NCI-H774 (cell line): ENCODE measurements at regions not wholly inside any gene's neighbourhood (a gene's known extent, or its start where the extent isn't known, plus 50 kb on each side); places are given as distances from the start of the nearest gene placed in this dataset.
"Not testable (repeated sequence)": the region's sequence is repeated elsewhere in the genome, so short reads cannot be mapped to it uniquely, and the experiment has no call there.

Experiments
- DNase-seq: peaks from one replicate; lab custom pipeline; 2025; lab: John Stamatoyannopoulos, UW

DNA sequence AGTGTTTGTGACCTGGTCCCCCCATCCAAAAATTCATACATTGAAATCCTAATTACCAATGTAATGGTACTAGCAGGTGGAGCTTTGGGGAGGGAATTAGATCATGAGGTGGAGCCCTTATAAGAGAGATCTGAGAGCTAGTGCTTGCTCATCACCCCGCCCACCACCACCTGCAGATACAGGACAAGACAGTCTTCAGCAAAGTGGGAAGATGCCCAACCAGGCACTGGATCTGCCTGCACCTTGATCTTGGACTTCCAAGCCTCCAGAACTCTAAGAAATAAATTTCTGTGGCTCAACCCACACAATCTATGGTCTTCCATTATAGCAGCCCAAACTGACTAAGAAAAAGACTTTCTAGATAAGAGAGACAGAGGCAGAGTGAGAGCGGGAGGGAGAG is 343.4 kb downstream of the LRRIQ3 start:
- no peak for DNase-seq

DNA sequence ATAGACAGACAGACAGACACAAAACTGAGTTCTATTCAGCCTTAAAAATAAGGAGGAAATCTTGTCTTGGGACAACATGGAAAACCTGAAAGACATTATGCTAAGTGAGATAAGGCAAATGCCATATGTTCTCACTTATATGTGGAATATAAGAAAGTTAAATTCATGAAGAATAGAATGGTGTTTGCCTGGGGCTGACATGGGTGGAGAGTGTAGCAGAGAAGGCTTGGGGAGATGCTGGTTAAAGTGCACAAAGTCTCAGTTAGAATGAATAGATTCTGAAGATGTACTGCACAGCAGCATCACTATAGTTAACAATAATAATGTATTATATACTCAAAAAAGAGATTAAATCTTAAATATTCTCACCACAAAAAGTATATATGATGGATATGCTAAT is 355.5 kb downstream of the LRRIQ3 start:
- no peak for DNase-seq

DNA sequence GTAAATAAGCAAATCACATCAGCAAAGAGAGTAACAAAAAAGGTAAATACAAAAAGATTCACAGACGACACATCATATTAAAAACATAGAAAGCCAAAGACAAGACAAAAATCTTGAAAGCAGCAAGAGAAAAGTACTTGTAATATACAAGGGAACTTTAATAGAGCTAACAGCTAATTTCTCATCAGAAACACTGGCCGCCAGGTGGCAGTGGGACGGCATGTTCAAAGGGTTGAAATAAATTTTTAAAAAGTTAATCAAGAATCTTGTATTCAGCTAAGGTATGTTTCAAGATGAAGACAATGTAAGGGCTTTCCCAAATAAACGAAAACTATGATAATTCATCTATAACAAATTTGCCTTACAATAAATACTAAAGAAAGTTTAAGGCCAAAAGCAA is 358.1 kb downstream of the LRRIQ3 start:
- no peak for DNase-seq

DNA sequence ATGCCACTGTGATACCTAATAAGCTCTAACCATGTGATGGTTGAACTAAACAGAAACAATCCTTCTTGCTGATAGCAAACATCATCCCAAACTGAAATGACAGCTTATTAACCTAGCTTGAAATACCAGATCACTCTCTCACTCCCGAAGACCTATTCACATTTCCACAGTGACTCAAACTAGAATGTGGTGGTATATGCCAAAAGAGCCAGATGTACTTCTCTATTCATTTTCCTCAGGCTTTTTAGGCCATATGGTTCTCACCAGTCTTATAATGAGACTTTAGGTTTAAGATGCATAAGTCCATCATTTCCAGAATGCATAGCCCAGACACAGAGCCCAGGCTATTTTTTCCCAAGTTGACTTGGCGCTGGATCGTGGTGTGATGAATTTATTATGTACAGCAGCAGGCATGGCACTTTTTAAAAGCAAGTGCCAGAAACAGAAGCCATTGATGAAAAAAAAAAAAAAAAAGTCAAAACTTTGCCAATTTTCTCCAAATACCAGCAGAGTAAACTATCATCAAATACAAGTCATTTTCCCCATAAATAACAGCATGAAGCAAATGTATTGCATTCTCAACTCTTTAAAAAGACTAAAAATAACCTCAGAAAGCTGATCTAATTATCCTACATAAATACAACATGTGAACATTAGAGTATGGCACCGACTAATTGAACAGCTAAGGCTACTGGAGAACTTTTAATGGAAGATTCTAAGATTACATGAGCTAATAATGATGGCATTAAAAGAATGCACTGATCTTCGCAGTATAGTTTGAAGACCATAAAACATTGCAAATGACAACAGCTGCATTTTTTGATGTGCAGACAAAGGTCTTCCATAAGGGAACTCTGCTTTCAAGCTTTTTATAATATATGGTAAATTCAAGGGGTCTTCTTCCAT is 365.4 kb downstream of the LRRIQ3 start:
- DNase-seq, result no peak

DNA sequence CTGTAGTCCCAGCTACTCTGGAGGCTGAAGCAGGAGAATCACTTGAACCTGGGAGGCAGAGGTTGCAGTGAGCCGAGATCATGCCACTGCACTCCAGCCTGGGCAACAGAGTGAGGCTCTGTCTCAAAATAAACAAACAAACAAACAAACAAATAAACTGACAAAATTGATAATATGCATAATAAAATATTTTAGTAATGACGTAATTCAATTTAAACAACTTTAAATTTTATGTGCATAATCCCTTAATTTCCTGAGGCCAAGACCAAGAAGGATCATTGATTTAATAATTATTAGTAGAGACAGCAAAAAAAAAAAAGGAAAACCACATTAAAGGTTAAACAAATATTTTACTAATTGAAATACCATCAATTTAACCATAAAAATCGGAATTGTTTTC is 370.7 kb downstream of the LRRIQ3 start:
- DNase-seq, result not testable (repeated sequence)

DNA sequence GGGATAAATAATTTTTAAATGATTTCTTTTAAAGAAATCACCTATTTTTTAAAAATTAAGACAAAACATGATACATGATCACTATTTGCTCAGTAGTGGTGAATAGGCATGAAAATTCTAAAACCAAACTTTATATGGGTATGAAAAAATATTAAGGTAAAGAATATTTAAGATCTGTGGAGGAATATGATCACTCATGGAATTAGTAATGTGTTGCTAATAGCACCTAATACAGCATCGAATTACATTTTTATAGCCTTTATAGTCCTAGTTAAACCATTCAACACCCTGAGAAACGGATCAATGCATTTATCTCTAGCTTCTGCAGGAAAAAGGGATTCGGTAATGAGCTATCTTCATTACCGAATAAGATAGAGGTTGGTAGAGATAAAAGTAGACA is 373.9 kb downstream of the LRRIQ3 start:
- DNase-seq, result no peak

DNA sequence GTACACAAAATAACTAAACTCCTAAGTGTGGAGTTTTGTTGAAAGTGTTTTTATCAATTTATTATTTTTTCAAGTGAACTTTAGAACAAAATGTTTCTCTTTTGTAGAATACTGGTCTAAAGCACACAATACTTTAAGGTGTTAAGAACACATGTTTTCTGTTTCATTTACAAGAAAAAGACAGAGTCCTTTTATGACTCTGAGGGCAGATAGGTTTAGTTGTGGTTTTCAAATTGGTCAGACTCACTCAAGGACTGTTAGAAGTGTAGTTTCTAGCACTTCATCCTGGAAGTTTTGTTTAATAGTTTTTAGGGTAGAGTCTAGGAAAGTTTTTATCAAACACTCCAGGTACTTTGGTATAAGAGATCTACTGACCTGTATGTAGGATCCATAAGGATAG is 376.5 kb downstream of the LRRIQ3 start:
- DNase-seq, result no peak

DNA sequence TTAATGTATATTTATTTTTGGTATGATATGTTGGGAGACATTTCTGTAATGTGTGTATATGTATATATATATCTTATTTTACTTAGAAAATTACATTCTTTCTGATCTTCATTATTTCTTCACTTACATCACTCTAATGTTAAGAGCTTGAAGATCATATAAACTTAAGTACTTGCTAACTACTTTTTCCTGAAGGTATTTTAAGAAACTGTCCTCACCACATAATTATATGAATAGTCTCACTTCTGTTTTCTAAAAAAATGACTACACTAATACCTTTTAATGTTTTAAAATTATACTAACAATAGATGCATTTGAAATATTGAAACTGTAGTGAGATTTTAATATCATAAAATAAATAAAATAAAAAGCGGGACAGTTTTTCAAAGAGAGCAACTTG is 377.1 kb downstream of the LRRIQ3 start:
- DNase-seq, result no peak

DNA sequence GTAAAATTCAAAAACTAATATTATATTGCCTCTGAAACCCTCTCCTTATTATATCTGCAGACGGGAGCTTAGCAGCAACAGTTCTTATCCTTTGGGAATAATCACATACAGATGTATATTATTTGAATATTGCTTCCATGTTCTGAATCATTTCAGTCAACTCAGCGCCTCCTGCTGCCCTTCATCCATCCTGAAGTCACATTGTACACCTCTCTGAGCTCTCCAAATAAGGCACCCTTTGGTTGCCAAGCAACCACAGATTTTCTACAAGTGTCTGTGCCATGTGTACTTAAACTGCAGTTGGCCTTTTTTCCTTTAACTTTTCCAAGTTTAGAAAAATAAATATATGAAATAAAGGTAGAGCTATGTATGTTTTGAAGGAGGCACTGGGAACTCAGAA is 384.3 kb downstream of the LRRIQ3 start:
- peak; percentile 31 for DNase-seq

DNA sequence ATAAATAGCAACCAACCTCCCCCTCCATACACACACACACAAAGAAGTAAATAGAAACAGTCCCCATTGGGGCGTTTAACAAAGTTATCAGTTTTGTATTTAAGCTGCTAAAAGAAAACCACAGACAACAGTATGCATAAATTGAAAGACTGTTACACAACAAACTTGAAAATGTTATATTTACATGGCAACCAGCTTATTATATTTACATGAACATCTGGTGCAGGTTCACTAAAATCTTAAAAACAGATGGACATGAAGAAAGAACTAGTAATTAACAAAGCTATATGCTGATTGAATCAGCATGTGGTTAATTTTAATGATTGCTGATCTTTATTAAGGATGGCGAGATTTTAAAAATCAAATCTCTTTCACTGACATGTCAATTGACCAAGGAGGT is 384.7 kb downstream of the LRRIQ3 start:
- DNase-seq, result no peak

DNA sequence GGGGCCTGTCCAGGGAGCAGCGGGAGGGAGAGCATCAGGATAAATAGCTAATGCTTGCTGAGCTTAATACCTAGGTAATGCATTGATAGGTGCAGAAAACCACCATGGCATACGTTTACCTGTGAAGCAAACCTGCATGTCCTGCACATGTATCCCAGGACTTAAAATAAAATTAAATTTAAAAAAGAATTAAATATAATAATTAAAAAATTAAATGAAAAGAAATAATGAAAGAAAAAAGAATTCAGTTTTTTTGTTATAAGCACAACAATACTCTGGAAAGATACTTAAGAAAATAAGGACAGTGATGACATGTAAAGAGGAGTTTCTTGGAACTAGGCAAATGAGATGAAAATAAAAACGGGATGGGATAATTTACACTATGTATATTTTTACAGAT is 386.2 kb downstream of the LRRIQ3 start:
- DNase-seq, result no peak

DNA sequence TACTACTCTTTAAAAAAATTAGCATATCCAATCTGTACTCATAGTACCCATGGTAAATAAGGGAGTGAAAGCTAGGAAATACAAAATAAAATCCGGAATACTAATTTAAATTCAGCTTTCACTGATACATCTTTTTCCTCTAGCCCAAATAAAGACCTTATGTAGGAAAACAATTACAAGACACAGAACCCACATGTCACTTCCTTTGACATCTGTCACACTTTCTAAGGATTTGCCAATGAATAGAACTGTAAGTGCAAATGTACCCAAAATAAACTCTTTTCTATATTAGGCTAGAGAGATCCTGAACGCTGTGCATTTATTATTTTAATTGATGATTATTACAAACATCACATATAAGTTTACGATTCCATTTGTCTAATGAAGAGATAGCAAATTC is 393.0 kb downstream of the LRRIQ3 start:
- DNase-seq, result no peak

DNA sequence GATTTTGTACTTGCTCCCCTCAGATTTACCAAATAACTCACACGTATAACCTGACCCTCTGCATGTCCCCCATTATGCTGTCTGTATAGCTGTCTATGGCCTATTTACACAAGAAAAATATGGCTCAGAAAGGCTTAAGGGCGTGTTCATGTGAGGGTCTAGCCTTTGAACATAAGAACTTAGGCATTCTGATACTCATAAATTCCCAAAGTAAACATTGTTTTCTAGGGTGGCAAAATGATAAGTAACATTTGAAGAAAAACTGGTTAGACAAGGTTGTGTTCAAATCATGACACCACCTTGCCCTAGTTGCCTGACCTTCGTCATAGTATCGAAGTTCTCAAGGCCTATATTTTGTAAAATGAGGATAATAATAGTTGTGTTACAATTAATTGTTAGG is 394.6 kb downstream of the LRRIQ3 start:
- no peak for DNase-seq

DNA sequence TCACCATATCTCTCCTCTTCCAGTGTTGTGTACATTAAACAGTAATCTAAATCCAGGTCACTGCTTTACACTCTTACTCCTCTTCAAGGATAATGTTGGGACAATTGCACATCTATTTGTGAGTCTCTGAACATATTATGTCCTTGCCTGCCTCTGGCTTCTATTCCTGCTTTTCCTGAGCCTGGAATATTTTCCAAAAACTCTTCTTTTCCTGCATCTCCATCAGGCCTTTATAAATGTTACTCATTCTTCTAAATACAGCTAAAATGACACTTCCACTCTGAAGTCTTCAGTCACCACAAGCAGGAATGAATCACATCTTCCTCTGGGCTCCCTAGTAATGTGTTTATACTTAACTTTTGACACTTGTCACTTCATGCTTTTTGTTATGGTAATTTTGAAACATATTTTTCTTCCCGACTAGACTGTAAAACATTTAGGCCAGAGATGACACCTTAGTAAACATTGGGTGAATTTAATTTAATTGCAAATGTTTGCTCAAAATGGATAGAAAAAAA is 396.0 kb downstream of the LRRIQ3 start:
- DNase-seq, result no peak

DNA sequence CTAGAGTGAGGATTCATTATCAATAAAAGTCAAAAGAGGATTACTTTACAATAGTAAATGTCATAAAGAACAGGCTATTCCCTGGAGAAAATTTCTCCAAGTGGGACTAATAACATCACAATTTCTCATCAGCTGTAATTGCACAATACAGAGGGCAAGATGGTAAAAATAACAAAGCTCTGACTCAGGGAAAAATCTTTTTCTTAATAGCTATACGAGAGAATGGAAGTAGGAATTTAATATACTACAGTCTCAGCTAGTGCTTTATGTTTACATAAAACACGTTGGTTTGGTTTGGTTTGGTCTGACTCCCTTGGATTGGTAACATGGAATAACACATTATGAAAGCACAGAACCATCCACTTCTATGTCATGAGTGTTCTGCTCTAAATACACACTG is 397.6 kb downstream of the LRRIQ3 start:
- no peak for DNase-seq

DNA sequence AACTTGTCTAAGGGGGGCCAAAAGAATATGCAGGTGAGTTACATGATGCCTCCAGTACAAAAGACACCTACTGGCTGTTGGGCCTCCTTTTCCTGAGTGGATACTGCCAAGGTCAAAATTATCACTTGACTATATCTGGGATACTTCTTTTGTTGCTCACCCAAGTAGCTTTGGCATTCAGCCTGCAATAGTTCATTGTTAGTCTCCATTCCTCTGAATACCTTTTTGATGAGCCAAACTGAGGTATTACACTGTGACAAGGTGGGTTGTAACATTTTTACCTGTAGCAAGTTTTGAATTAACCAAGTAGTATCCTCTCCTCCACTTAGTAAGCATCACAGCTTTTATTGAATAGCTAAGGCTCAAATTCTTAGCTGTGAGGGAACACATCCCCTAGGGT is 408.0 kb downstream of the LRRIQ3 start:
- DNase-seq, result no peak

DNA sequence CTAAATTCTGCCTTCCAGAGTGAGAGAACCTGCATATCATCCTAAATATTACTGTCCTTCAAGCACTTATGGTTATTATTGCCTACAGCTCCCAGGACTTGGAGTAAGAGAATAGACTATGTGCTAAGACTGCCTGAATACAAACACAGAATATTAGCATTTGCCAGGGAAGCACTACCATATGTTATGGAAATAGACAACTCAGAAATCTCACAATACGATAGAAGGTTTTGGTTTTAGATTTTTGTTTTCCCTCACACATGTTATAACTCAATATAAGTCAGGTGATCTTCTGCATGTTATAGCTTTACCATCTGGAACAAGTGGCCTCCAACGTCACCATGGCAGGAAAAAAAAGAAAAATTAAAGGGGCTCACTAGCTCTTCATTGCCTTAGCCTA is 413.9 kb downstream of the LRRIQ3 start:
- no peak for DNase-seq

DNA sequence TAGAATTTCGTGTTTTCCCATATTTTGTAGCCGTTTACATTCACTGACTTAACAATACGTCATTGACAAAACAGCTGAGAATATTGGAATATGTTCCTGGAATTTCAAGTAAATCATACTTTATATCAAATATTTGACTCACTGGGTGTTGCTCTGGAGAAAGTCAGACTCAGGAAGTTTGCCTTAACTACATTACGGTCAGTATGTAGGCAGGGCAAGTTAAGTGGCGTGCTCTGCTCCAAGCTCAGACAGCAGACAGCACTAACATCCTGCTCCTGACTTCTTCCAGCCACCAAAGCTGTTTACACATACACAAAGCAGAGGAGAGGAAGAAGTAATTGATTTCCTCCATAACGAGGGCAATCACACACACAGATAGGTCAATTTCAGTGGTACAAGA is 414.6 kb downstream of the LRRIQ3 start:
- no peak for DNase-seq

DNA sequence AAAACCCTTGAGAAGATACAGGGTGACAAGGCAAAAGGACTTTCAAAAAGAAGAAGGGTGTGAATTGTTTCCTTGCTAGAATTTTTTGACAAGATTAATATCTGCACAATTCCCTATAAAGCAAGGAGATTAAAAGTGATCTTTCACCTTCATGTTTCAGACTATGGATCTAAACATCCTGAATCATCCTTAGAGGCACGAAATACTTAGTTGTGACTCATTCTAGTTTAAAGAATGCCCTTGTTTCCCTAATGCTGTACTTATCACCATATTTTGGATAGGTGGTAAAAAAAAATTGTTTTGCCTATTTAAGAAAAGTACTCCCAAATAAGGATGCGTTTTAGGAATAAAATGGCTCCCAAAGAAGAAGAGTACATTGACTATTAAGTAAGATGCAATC is 415.1 kb downstream of the LRRIQ3 start:
- DNase-seq, result no peak

DNA sequence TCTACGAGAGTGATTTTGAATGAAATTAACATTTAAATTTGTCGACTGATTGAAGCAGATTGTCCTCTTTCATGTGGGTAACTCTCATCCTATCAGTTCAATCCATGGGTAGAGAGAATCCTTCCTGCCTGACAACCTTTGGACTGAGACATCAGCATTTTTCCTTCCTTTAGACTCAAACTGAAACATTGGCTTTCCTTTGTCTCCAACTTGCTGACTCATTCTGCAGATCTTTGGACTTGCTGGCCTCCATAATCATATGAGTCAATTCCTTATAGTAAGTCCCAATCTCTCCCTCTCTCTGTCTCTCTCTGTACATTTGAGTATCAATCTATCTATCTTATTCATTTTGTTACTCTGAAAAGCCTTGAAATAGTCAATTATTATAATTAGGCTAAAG is 416.7 kb downstream of the LRRIQ3 start:
- no peak for DNase-seq

DNA sequence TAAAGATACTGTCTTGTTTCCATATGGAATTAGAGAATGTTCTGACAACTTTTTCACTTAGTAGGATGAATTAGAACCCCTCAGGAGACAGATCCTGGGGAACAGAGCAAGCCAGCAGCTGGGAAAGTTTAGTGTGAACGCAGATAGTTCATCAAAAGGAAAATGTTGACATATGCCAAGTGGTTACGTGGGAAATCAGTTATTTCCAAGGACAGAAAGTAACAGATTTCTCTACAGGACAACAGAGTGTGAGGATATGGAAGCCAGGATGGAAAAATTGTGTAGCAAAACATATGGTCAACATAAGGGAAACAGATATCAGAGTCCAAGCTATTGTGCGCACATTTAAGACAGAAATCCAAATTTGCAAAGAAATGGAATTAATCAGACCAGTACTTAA is 419.5 kb downstream of the LRRIQ3 start:
- no peak for DNase-seq

DNA sequence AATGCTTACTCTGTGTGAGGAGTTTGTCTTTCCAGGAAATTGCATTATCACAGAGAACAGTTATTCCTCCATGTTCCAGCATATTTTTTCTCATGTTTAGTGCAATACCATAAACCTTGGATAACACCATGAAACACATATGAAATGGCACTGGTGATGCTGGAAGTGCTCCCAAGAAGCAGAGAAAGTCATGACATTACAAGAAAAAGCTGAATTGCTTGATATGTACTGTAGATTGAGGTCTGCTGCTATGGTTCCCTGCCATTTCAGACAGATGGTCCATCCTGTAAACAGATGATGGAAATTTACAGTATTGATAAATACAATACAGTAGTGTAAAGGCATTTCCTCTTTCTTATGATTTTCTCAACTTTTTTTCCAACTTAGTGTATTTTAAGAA is 422.1 kb downstream of the LRRIQ3 start:
- no peak for DNase-seq

DNA sequence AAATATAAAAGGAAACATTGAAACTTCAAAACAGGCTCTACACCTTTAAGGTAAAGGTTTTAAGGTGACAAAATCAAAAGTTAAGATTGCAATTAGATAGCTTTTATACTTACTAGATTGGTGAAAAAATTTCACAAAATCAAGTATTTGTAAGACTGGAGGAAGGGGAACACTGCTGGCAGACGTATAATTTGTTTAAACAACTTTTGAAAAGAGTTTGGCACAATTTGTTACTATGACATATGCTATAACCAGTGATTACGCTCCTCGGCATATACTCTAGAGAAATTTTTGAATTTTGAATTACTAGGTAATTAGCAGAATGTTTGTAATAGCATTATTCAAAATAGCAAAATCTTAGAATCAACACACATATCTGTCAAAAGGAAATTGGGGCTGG is 425.0 kb downstream of the LRRIQ3 start:
- no peak for DNase-seq

DNA sequence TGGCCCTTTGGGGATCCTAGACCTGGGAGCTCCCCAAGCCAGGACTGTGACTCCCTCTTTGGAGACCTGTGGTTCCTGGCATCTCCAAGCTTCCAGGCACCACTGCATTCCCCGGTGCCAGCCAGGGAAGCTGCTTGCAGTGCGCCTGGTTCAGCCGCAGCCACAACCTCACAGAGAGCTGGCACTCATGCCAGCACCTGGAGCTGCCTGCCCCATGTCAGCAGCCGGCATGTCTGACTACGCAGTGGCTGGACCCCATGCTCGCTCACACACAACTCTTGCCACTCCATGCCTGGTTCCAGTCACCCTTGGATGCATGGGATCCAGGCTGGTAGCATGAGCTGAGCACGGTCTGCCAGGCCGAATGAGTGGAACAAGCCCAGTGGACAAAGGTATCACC is 426.6 kb downstream of the LRRIQ3 start:
- no peak for DNase-seq
